ENCODE measurements at regions not wholly inside any gene's neighbourhood (a gene's known extent, or its start where the extent isn't known, plus 50 kb on each side); places are given as distances from the start of the nearest gene placed in this dataset.

GRCh38 chr2:82316586-82316985 is 2012.0 kb upstream of the LRRTM1 start:
- BruUV-seq (replicated peaks) = no TSS peak
- TF ChIP-seq, protein P1, sequence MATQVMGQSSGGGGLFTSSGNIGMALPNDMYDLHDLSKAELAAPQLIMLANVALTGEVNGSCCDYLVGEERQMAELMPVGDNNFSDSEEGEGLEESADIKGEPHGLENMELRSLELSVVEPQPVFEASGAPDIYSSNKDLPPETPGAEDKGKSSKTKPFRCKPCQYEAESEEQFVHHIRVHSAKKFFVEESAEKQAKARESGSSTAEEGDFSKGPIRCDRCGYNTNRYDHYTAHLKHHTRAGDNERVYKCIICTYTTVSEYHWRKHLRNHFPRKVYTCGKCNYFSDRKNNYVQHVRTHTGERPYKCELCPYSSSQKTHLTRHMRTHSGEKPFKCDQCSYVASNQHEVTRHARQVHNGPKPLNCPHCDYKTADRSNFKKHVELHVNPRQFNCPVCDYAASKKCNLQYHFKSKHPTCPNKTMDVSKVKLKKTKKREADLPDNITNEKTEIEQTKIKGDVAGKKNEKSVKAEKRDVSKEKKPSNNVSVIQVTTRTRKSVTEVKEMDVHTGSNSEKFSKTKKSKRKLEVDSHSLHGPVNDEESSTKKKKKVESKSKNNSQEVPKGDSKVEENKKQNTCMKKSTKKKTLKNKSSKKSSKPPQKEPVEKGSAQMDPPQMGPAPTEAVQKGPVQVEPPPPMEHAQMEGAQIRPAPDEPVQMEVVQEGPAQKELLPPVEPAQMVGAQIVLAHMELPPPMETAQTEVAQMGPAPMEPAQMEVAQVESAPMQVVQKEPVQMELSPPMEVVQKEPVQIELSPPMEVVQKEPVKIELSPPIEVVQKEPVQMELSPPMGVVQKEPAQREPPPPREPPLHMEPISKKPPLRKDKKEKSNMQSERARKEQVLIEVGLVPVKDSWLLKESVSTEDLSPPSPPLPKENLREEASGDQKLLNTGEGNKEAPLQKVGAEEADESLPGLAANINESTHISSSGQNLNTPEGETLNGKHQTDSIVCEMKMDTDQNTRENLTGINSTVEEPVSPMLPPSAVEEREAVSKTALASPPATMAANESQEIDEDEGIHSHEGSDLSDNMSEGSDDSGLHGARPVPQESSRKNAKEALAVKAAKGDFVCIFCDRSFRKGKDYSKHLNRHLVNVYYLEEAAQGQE (IDR thresholded peaks at IDR 0.05; ENCODE audit: insufficient read depth in 1 of 2, low read depth in 2 of 2, low read length in 1 of 2) = no peak
- TF ChIP-seq CTCF (IDR thresholded peaks at IDR 0.05) (no peak), POLR2AphosphoS5 (IDR thresholded peaks at IDR 0.05; ENCODE audit: low read depth, low read length) (no peak), TCF7L2 (IDR thresholded peaks at IDR 0.05; ENCODE audit: low read depth, low read length) (no peak)
- no peak for DNase-seq (ENCODE audit: low read depth, low spot score)
- no peak overlapping the region for H3K4me3 ChIP-seq (ENCODE audit: low read depth in 2 of 2, low read length in 2 of 2)
- ChIA-PET POLR2A (no interaction called here), CTCF (no interaction called here)
- no peak for ATAC-seq
- H3K27ac ChIP-seq (ENCODE audit: low read length) = no peak overlapping the region
- in situ Hi-C loops (cut with HindIII; ENCODE audit: low pct_unique_long_range_greater_than_20kb, low sequenced_read_pairs) = no loop called here
- intact Hi-C loops (cut with micrococcal nuclease; ENCODE audit: unreplicated experiment) = no loop called here
- H3K4me1 ChIP-seq (ENCODE audit: control insufficient read depth, insufficient read depth, low read length) = no peaks in the 10 kb centered on the region; the same call in 1 of the 2 replicates
- no peaks in the 10 kb centered on the region for H3K9me3 ChIP-seq (ENCODE audit: control insufficient read depth, insufficient read depth, low read depth, low read length)
- no peaks in the 10 kb centered on the region for H3K27me3 ChIP-seq (ENCODE audit: control insufficient read depth, insufficient read depth, low read length)
- H3K36me3 ChIP-seq (ENCODE audit: control insufficient read depth, insufficient read depth, low read length) = no peaks in the 10 kb centered on the region

- POLR2A ChIA-PET = no interaction called here
Observed at GRCh38 chr2:82314836-82315472, 2010.4 kb upstream of the LRRTM1 start.

More at GRCh38 chr2:82314836-82315472, 2010.4 kb upstream of the LRRTM1 start:
- CTCF ChIA-PET = no interaction called here
- TF ChIP-seq TCF7L2 (IDR thresholded peaks at IDR 0.05; ENCODE audit: low read depth, low read length) = no peak
- no peak for TF ChIP-seq POLR2AphosphoS5 (IDR thresholded peaks at IDR 0.05; ENCODE audit: low read depth, low read length)
- TF ChIP-seq, protein P1 (IDR thresholded peaks at IDR 0.05; ENCODE audit: insufficient read depth in 1 of 2, low read depth in 2 of 2, low read length in 1 of 2) = no peak
- no peak for TF ChIP-seq CTCF (IDR thresholded peaks at IDR 0.05)
- TF ChIP-seq SIN3A (IDR thresholded peaks at IDR 0.05; ENCODE audit: borderline replicate concordance, insufficient read depth, low read depth, low read length) = no peak
- no TSS peak for BruUV-seq (replicated peaks)
- intact Hi-C loops (cut with micrococcal nuclease; ENCODE audit: unreplicated experiment) = no loop called here
- in situ Hi-C loops (cut with HindIII; ENCODE audit: low pct_unique_long_range_greater_than_20kb, low sequenced_read_pairs) = no loop called here
- DNase-seq (ENCODE audit: low read depth, low spot score) (no peak), ATAC-seq (no peak)
- no peak overlapping the region for H3K27ac ChIP-seq (ENCODE audit: low read length)
- H3K4me1 ChIP-seq (ENCODE audit: control insufficient read depth, insufficient read depth, low read length) = no peaks in the 10 kb centered on the region; the same call in 1 of the 2 replicates
- no peaks in the 10 kb centered on the region for H3K27me3 ChIP-seq (ENCODE audit: control insufficient read depth, insufficient read depth, low read length)
- no peaks in the 10 kb centered on the region for H3K9me3 ChIP-seq (ENCODE audit: control insufficient read depth, insufficient read depth, low read depth, low read length)
- no peak overlapping the region for H3K4me3 ChIP-seq (ENCODE audit: low read depth in 2 of 2, low read length in 2 of 2)
- H3K36me3 ChIP-seq (ENCODE audit: control insufficient read depth, insufficient read depth, low read length) = no peaks in the 10 kb centered on the region

Data from Panc1 (cell line).